Skeletal muscle satellite cell (primary cell): ENCODE measurements at regions not wholly inside any gene's neighbourhood (a gene's known extent, or its start where the extent isn't known, plus 50 kb on each side); places are given as distances from the start of the nearest gene placed in this dataset.

Source experiments
- H3K27me3 ChIP-seq: 2 replicates; pipeline ENCODE4 v1.7.0; 2013; ENCODE audit warnings: low read length; ENCODE audit not compliant: control insufficient read depth, insufficient read depth
- H3K36me3 ChIP-seq: 2 replicates; pipeline ENCODE4 v1.7.0; 2013; ENCODE audit warnings: mild to moderate bottlenecking, control low read depth, low read length; ENCODE audit not compliant: insufficient read depth
- H3K4me1 ChIP-seq: 2 replicates; pipeline ENCODE4 v1.7.0; 2013; ENCODE audit warnings: low read length; ENCODE audit not compliant: control insufficient read depth, insufficient read depth
- H3K4me2 ChIP-seq: 2 replicates; pipeline ENCODE4 v1.7.0; 2013; ENCODE audit warnings: mild to moderate bottlenecking, low read length
- H3K4me3 ChIP-seq: 2 replicates; pipeline ENCODE4 v1.7.0; 2013; ENCODE audit warnings: low read length
- H3K9ac ChIP-seq: 2 replicates; pipeline ENCODE4 v1.7.0; 2013; ENCODE audit warnings: mild to moderate bottlenecking, low read depth, low read length, moderate library complexity
- H3K9me3 ChIP-seq: replicated peaks from 2 replicates; pipeline ENCODE4 v1.7.0; 2013; ENCODE audit warnings: mild to moderate bottlenecking, control low read depth, low read length

GRCh38 chr4:123249821-123250220 lies 146.8 kb upstream of the SPRY1 start:
- no peaks in the 10 kb centered on the region for H3K4me1 ChIP-seq
- no peak overlapping the region for H3K9ac ChIP-seq
- H3K4me3 ChIP-seq: no peak overlapping the region

GRCh38 chr4:123250843-123251242 lies 145.8 kb upstream of the SPRY1 start:
- H3K36me3 ChIP-seq: no peaks in the 10 kb centered on the region
- H3K9ac ChIP-seq: no peak overlapping the region
- H3K4me2 ChIP-seq: no peak overlapping the region
- no peak overlapping the region for H3K4me3 ChIP-seq
- no peaks in the 10 kb centered on the region for H3K9me3 ChIP-seq
- no peaks in the 10 kb centered on the region for H3K4me1 ChIP-seq
- H3K27me3 ChIP-seq: no peaks in the 10 kb centered on the region

More at GRCh38 chr4:123249821-123250220, 146.8 kb upstream of the SPRY1 start:
- no peaks in the 10 kb centered on the region for H3K9me3 ChIP-seq
- no peaks in the 10 kb centered on the region for H3K27me3 ChIP-seq
- H3K36me3 ChIP-seq: no peaks in the 10 kb centered on the region
- H3K4me2 ChIP-seq: no peak overlapping the region

- Histone ChIP-seq H3K27me3 (no peaks in the 10 kb centered on the region), H3K4me3 (no peak overlapping the region), H3K4me1 (no peaks in the 10 kb centered on the region), H3K4me2 (no peak overlapping the region), H3K36me3 (no peaks in the 10 kb centered on the region), H3K9ac (no peak overlapping the region), H3K9me3 (no peaks in the 10 kb centered on the region)
These were observed 140.6 kb upstream of the SPRY1 start for GRCh38 chr4:123255971-123256370.

GRCh38 chr4:123256901-123257300 lies 139.7 kb upstream of the SPRY1 start:
- Histone ChIP-seq H3K9me3 (no peaks in the 10 kb centered on the region), H3K9ac (no peak overlapping the region), H3K4me2 (no peak overlapping the region), H3K4me1 (no peaks in the 10 kb centered on the region), H3K27me3 (no peaks in the 10 kb centered on the region), H3K4me3 (no peak overlapping the region), H3K36me3 (no peaks in the 10 kb centered on the region)

- no peak overlapping the region for H3K4me2 ChIP-seq
- H3K27me3 ChIP-seq: no peaks in the 10 kb centered on the region
- no peaks in the 10 kb centered on the region for H3K9me3 ChIP-seq
- H3K4me3 ChIP-seq: no peak overlapping the region
- no peak overlapping the region for H3K9ac ChIP-seq
- no peaks in the 10 kb centered on the region for H3K36me3 ChIP-seq
- no peaks in the 10 kb centered on the region for H3K4me1 ChIP-seq
These were observed 139.0 kb upstream of the SPRY1 start for GRCh38 chr4:123257591-123257990.

GRCh38 chr4:123259676-123260646 lies 136.6 kb upstream of the SPRY1 start:
- no peaks in the 10 kb centered on the region for H3K4me1 ChIP-seq
- no peak overlapping the region for H3K9ac ChIP-seq
- H3K36me3 ChIP-seq: no peaks in the 10 kb centered on the region
- H3K9me3 ChIP-seq: no peaks in the 10 kb centered on the region
- H3K4me3 ChIP-seq: no peak overlapping the region
- no peak overlapping the region for H3K4me2 ChIP-seq
- no peaks in the 10 kb centered on the region for H3K27me3 ChIP-seq

GRCh38 chr4:123260653-123261052 lies 135.9 kb upstream of the SPRY1 start:
- Histone ChIP-seq H3K9me3 (no peaks in the 10 kb centered on the region), H3K9ac (no peak overlapping the region), H3K27me3 (no peaks in the 10 kb centered on the region), H3K36me3 (no peaks in the 10 kb centered on the region), H3K4me1 (no peaks in the 10 kb centered on the region), H3K4me3 (no peak overlapping the region), H3K4me2 (no peak overlapping the region)

GRCh38 chr4:123262080-123262479 lies 134.5 kb upstream of the SPRY1 start:
- Histone ChIP-seq H3K27me3 (no peaks in the 10 kb centered on the region), H3K4me2 (no peak overlapping the region), H3K4me3 (no peak overlapping the region), H3K9me3 (no peaks in the 10 kb centered on the region), H3K9ac (no peak overlapping the region), H3K36me3 (no peaks in the 10 kb centered on the region), H3K4me1 (no peaks in the 10 kb centered on the region)

- H3K36me3 ChIP-seq: no peaks in the 10 kb centered on the region
- no peak overlapping the region for H3K4me2 ChIP-seq
- no peaks in the 10 kb centered on the region for H3K27me3 ChIP-seq
- no peaks in the 10 kb centered on the region for H3K9me3 ChIP-seq
- H3K4me3 ChIP-seq: no peak overlapping the region
- H3K9ac ChIP-seq: no peak overlapping the region
- H3K4me1 ChIP-seq: no peaks in the 10 kb centered on the region
These were observed 131.2 kb upstream of the SPRY1 start for GRCh38 chr4:123265443-123265842.

GRCh38 chr4:123266221-123266620 lies 130.4 kb upstream of the SPRY1 start:
- Histone ChIP-seq H3K4me1 (no peaks in the 10 kb centered on the region), H3K4me2 (no peak overlapping the region), H3K36me3 (no peaks in the 10 kb centered on the region), H3K27me3 (no peaks in the 10 kb centered on the region), H3K4me3 (no peak overlapping the region), H3K9ac (no peak overlapping the region), H3K9me3 (no peaks in the 10 kb centered on the region)

- no peaks in the 10 kb centered on the region for H3K36me3 ChIP-seq
- H3K4me2 ChIP-seq: no peak overlapping the region
- H3K4me1 ChIP-seq: peaks cover 2% of the 10 kb centered on the region
- H3K9me3 ChIP-seq: no peaks in the 10 kb centered on the region
- no peak overlapping the region for H3K4me3 ChIP-seq
- H3K27me3 ChIP-seq: no peaks in the 10 kb centered on the region
- no peak overlapping the region for H3K9ac ChIP-seq
These were observed 117.8 kb upstream of the SPRY1 start for GRCh38 chr4:123278755-123279154.

- Histone ChIP-seq H3K27me3 (no peaks in the 10 kb centered on the region), H3K9ac (no peak overlapping the region), H3K4me2 (no peak overlapping the region), H3K4me3 (no peak overlapping the region), H3K36me3 (no peaks in the 10 kb centered on the region), H3K4me1 (peaks cover 8% of the 10 kb centered on the region), H3K9me3 (no peaks in the 10 kb centered on the region)
These were observed 113.2 kb upstream of the SPRY1 start for GRCh38 chr4:123283371-123283895.
